Kidney capillary endothelial cell (primary cell): ENCODE measurements at regions not wholly inside any gene's neighbourhood (a gene's known extent, or its start where the extent isn't known, plus 50 kb on each side); places are given as distances from the start of the nearest gene placed in this dataset.
"Not testable (repeated sequence)": the region's sequence is repeated elsewhere in the genome, so short reads cannot be mapped to it uniquely, and the experiment has no call there.

Source experiments
- DNase-seq: peaks from one replicate; pipeline ENCODE4 v3.0.0-alpha.2; 2018; ENCODE audit warnings: low spot score

DNA sequence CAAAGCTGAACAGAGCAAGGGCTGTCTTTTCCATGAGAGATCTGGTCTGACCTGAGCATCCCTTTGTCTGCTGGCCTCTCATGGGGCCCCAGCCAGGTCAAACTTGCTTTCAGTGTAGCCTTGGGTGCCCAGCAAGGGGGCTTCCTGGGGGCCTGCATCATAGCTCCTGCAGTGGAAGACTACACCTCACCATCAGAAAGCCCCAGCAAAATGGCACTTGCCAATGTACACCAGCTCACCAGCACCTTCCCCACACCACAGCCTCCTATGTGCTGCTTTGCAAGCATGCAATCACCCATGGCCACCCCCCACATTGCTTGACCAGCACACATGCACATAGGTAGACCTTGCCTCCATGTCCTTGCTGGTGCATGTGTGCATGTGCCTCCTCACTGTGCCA lies 1478.1 kb downstream of the FSTL5 start:
- no peak for DNase-seq

GRCh38 chr4:160701671-160702070 lies 1462.1 kb downstream of the FSTL5 start:
- no peak for DNase-seq

- DNase-seq: no peak
These were observed 1454.8 kb downstream of the FSTL5 start for GRCh38 chr4:160709026-160709425.

DNA sequence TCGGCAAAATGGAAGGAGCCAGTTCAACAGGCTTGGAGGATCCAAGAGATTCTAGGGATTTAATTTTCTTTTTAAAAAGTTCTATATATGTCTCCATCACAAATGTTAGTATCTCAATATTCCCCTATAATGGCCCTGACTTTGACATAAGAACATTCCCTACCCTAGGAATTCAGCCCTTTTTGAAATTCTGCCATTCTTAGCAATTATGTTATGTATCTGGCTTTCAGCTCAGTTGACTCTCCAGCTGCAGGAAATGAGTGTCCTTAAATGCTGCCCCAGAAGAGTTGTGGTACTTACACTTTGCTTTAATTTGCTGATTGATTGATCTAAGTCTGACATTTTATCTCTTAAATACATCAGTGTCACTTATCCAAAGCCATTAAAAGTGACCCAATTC lies 1454.3 kb downstream of the FSTL5 start:
- no peak for DNase-seq

GRCh38 chr4:160716551-160716950 lies 1447.2 kb downstream of the FSTL5 start:
- DNase-seq: no peak

DNA sequence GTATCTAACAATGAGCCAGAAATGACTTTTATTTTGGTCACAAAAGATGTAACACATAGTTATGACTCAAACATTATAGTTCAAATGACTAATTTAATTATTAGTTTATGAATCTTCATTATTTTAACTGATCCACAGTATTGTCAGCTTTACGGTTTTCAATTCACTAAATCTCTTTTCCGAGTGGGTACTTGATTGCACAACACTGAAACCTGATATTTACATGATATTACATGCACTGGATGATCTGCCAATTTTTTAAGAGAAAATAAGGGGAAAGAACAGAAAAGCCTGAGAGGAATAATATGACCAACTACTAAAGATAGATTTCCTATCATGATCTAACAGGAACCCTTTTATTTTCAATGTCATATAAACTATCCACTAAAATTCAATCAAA lies 1446.0 kb downstream of the FSTL5 start:
- no peak for DNase-seq

GRCh38 chr4:160724063-160724462 lies 1439.7 kb downstream of the FSTL5 start:
- DNase-seq: no peak

GRCh38 chr4:160745126-160745525 lies 1418.7 kb downstream of the FSTL5 start:
- DNase-seq: no peak

DNA sequence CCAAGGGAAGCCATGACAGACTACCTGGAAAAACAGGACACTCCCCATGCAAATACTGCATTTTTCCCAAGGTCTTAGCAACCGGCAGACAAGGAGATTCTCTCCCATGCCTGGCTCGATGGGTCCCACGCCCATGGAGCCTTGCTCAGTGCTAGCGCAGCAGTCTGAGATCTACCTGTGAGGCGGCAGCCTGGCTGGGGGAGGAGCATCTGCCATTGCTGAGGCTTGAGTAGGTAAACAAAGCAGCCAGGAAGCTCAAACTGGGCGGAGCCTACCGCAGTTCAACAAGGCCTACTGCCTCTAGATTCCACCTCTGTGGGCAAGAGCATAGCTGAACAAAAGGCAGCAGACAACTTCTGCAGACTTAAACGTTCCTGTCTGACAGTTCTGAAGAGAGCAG lies 1417.2 kb downstream of the FSTL5 start:
- DNase-seq: not testable (repeated sequence)

GRCh38 chr4:160772668-160773067 lies 1391.1 kb downstream of the FSTL5 start:
- DNase-seq: no peak

DNA sequence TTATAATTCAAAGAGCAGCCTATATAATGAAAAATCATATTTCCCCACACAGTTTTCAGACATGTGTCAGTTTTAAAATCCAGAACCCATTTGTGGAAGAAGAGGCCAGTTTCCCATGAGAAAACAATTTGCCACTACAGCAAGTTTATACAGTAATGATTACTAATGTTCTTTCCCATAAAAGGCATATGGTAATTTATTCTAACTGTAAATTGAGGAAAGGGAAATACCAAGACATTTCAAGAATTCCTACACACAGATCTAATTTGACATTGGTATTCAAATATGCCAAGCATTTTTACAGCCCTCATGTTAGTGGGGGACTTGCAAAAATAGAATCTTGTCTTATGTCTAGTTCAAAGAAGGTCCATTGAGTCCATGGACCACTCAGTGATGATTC lies 1368.6 kb downstream of the FSTL5 start:
- no peak for DNase-seq

DNA sequence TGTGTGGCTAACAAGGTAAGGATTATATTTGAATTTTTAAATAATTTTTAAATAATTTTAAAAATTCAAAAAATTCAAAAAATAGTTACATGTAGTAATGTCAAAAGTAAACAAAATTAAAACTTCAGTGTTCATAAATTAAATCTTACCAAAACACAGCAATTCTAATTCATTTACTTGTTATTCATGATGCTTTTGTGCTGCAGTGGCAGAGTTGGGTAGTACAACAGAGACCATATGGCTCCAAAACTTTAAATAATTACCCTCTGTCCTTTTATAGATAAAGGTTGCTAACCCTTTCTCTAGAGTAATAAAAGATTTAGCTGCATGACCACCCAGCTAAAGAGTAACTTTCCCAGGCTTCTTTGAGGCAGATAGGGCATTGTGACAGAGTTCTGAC lies 1355.6 kb downstream of the FSTL5 start:
- DNase-seq: no peak

DNA sequence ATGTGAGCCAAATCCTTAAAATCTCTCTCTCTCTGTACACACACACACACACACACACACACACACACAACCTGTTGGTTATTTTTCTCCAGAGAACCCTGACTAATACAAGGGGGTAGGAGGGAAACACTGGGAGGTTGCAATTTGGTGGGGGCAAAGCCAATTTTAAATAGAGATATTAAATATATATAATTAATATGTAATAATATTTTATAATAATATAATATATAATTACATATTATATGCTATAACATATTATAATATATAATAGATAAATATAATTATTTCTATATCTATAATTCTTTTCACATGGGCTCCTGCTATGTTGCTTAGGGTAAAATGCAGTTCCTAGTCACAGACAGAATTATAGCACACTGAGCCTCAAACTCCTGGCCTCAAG lies 1354.2 kb downstream of the FSTL5 start:
- no peak for DNase-seq

GRCh38 chr4:160810424-160810823 lies 1353.4 kb downstream of the FSTL5 start:
- no peak for DNase-seq

DNA sequence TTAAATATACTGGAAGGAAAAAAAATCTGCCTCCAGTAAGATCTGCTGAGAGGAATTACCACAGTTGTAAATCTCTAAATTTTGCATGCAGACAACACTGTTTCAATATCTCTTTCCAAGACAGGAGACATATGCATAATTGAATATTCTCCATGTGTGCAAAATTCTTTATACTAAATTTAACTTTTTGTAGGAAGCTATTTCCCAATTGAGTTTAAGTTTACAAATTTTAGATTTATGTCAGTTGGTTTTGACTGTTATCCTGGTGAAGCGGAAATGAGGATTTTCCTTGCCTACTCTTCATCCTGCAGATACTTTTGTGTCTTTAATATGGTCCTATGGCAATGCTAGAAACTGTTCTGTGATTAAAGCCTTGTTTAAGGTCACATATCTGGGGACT lies 1352.9 kb downstream of the FSTL5 start:
- no peak for DNase-seq

DNA sequence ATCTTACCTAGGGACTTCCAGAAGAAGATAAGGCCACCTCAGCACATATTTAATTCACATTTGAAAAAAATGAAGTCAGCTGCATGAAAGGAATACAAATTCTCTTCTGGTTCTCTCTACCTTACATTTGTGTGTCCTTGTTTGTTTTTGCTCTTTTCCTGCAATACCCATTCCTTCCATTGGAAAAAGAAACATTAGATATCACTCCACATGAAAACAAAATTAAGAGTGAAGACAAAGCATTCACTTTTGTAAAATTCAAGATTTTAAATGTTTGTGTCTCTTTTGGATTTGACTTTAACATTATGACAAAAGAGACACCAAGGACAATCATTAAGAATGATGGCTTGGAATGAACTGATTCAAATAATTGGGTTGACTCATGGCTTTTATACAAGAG lies 1351.8 kb downstream of the FSTL5 start:
- no peak for DNase-seq

GRCh38 chr4:160814726-160815125 lies 1349.1 kb downstream of the FSTL5 start:
- no peak for DNase-seq

DNA sequence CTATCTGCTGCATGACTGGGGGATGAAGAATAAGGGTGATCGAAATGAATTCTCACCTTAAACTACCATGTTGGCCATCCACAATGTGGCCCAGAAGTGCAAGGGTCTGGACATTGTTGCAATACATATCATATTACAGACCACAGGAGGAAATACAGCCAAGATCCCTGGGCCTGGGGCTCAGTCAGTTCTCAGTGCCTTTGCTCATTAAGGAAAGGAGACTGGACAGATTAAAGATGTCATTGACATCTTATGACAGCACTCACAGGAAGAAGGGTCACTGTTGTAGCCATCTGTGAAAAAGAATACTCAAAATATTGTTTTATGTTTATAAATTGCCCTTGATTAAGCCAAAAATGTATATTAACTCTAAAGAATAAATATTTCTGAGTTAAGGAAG lies 1345.2 kb downstream of the FSTL5 start:
- DNase-seq: no peak

GRCh38 chr4:160819791-160820190 lies 1344.0 kb downstream of the FSTL5 start:
- DNase-seq: no peak

- no peak for DNase-seq
These were observed 1339.3 kb downstream of the FSTL5 start for GRCh38 chr4:160824481-160824880.

DNA sequence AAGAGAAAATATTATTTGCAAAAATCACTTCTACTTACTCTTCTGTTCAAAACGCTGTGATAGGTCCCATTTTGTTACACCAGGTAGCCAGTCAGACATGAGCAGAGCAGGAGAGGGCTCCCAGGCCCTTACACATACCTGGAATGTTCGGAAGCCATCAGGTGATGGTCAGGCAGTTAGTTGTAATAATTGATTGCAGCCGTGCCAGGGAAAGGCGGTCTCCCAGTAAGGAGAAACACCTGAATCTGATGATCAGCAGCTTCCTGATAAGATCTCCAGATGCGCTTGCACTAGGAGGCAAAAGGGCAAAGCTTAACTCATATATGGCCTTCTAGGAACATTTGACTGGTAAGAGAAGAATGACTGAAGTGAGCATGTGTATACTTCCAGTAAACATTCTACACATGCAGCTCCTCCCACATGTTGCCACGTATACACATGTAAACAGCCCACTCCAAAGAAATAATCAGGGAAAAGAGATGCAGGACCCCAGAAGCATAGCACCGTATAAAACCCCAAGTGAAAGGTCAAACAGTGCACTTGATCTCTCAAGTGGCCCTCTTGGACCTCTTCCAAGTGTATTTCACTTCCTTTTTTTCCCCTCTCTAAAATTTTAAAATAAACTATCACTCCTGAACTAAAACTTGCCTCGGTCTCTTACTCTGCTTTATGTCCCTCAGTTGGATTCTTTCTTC lies 1338.0 kb downstream of the FSTL5 start:
- DNase-seq: no peak

DNA sequence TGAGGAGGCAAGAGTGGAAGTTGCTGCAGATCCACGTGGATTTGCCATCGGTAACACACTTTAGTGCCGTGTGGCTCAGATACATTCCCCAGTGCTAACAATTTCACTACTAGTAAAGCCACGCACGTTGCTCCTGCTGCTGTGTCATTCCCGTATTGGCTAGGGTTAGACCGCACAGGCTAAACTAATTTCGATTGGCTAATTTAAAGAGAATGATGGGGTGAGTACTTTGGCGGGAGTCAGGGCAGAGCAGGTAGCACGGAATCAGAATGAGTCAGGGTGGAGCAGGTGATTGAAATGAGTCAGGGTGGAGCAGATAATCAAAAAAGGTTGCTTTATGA lies 1337.5 kb downstream of the FSTL5 start:
- no peak for DNase-seq

- DNase-seq: no peak
These were observed 1332.5 kb downstream of the FSTL5 start for GRCh38 chr4:160831165-160831922.

DNA sequence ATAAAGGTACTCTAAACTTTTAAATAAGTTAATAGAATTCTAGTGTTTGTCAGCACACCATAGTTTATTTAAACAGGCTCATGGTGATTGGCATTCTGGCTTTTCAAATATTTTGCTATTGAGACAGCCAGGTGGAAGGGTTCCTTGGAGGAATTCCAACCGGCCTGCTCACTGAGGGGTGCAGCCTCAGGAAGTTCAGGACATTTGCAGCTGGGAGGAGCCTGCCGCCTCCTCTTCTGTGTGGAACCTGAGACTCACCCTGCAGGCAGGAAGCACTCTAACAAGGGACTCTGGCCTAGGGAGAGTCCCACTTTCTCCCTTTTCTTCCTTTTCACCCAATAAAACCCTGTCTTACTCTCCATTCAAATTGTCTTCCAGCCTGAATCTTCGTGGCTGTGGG lies 1328.0 kb downstream of the FSTL5 start:
- no peak for DNase-seq
